ENCODE measurements at regions not wholly inside any gene's neighbourhood (a gene's known extent, or its start where the extent isn't known, plus 50 kb on each side); places are given as distances from the start of the nearest gene placed in this dataset.

DNA sequence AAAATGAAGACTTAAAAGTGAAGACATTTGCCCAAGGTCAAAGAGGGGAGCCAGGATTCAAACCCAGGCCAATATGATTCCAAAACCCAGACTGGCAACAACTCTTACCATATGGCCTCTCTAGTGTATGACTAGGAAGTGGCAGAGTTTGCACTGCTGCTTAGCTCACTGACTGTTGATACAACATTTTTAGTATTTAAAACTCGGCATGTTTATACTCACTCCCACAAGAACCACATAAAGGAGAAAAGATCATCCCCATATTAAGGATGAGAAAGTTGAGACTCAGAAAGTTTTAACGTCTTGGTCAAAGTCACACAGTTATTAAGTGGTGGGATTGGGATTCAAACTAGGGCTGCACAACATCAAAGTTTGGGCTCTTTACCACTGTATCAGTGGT is 81.7 kb downstream of the CCDC34 start:
- H3K4me1 Mint-ChIP-seq (ENCODE audit: low read depth, unreplicated experiment), result no peaks in the 10 kb centered on the region

DNA sequence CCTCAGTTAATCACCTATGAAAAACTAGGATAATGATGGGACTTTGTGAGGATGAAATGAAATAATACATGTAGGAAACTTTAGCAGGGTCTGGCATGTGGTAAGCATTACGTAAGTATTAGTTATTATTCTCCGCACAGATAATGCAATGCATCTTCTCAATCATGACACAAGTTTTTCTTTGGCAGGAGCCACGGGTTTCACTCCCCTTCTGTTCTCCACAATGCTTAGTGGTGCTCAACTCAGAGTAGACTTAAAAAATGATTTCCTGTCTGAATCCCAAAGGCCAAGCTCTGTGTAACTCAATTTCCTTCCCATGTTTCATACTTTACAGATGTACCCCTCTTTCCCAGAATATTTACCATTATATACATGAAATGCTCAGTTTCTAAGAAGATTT is 82.9 kb downstream of the CCDC34 start:
- no peak for DNase-seq
- TF ChIP-seq, protein P1, sequence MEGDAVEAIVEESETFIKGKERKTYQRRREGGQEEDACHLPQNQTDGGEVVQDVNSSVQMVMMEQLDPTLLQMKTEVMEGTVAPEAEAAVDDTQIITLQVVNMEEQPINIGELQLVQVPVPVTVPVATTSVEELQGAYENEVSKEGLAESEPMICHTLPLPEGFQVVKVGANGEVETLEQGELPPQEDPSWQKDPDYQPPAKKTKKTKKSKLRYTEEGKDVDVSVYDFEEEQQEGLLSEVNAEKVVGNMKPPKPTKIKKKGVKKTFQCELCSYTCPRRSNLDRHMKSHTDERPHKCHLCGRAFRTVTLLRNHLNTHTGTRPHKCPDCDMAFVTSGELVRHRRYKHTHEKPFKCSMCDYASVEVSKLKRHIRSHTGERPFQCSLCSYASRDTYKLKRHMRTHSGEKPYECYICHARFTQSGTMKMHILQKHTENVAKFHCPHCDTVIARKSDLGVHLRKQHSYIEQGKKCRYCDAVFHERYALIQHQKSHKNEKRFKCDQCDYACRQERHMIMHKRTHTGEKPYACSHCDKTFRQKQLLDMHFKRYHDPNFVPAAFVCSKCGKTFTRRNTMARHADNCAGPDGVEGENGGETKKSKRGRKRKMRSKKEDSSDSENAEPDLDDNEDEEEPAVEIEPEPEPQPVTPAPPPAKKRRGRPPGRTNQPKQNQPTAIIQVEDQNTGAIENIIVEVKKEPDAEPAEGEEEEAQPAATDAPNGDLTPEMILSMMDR (IDR thresholded peaks at IDR 0.05; ENCODE audit: partially characterized antibody, unreplicated experiment), result no peak
- Mint-ChIP-seq H3K9me3 (ENCODE audit: unreplicated experiment) (no peaks in the 10 kb centered on the region), H3K4me1 (ENCODE audit: low read depth, unreplicated experiment) (no peaks in the 10 kb centered on the region), H3K27me3 (ENCODE audit: unreplicated experiment) (no peaks in the 10 kb centered on the region), H3K27ac (ENCODE audit: unreplicated experiment) (no peak overlapping the region), H3K4me3 (ENCODE audit: unreplicated experiment) (no peak overlapping the region), H3K36me3 (ENCODE audit: unreplicated experiment) (no peaks in the 10 kb centered on the region)

More for the DNA sequence above, 81.7 kb downstream of the CCDC34 start:
- no peaks in the 10 kb centered on the region for H3K27me3 Mint-ChIP-seq (ENCODE audit: unreplicated experiment)
- no peak for DNase-seq
- H3K36me3 Mint-ChIP-seq (ENCODE audit: unreplicated experiment), result no peaks in the 10 kb centered on the region
- TF ChIP-seq, protein P1 (IDR thresholded peaks at IDR 0.05; ENCODE audit: partially characterized antibody, unreplicated experiment), result no peak
- H3K27ac Mint-ChIP-seq (ENCODE audit: unreplicated experiment), result no peak overlapping the region
- no peak overlapping the region for H3K4me3 Mint-ChIP-seq (ENCODE audit: unreplicated experiment)
- H3K9me3 Mint-ChIP-seq (ENCODE audit: unreplicated experiment), result peaks cover 1% of the 10 kb centered on the region

DNA sequence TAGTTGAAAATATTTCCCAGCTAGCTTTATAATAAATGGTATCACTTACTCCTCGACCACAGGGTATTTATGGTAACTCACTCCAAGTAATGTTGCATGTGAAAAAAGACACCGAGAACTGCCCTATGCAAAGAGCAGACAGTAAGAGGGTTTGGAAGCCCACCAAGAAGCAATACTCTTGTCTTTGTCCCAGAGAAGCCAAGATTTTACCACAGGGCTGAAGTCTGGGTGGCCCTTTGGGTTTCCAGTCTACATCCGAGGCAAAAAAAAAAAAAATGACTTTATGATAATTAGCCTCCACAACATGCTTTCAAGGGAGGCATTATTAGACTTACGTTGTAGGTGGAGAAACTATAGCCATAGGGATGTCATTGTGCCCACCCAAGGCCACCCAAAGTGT is 83.6 kb downstream of the CCDC34 start:
- no peak overlapping the region for H3K27ac Mint-ChIP-seq (ENCODE audit: unreplicated experiment)
- H3K36me3 Mint-ChIP-seq (ENCODE audit: unreplicated experiment), result no peaks in the 10 kb centered on the region
- H3K27me3 Mint-ChIP-seq (ENCODE audit: unreplicated experiment), result no peaks in the 10 kb centered on the region
- DNase-seq, result no peak
- no peaks in the 10 kb centered on the region for H3K4me1 Mint-ChIP-seq (ENCODE audit: low read depth, unreplicated experiment)
- TF ChIP-seq, protein P1 (IDR thresholded peaks at IDR 0.05; ENCODE audit: partially characterized antibody, unreplicated experiment), result no peak
- H3K4me3 Mint-ChIP-seq (ENCODE audit: unreplicated experiment), result no peak overlapping the region
- no peaks in the 10 kb centered on the region for H3K9me3 Mint-ChIP-seq (ENCODE audit: unreplicated experiment)

DNA sequence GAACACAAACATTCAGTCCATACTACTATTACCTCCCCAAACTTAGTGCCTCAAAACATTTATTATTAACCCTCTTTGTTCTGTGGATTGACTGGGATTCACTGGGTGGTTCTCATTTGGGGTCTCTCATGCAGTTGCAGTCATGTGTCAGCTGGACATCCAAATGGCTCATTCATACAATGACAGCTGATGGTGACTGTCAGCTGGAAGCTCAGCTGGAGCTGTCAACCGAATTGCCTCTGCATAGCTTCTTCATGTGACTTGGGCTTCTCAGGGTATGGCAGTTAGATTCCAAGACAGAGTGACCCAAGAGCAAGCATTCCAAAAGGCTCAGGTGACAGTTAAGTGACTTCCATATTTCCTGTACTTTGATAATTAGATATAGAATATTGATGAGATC is 85.2 kb downstream of the CCDC34 start:
- no peak for DNase-seq
- H3K27me3 Mint-ChIP-seq (ENCODE audit: unreplicated experiment), result no peaks in the 10 kb centered on the region
- no peaks in the 10 kb centered on the region for H3K36me3 Mint-ChIP-seq (ENCODE audit: unreplicated experiment)
- no peaks in the 10 kb centered on the region for H3K4me1 Mint-ChIP-seq (ENCODE audit: low read depth, unreplicated experiment)
- TF ChIP-seq, protein P1 (IDR thresholded peaks at IDR 0.05; ENCODE audit: partially characterized antibody, unreplicated experiment), result no peak
- H3K9me3 Mint-ChIP-seq (ENCODE audit: unreplicated experiment), result no peaks in the 10 kb centered on the region
- H3K4me3 Mint-ChIP-seq (ENCODE audit: unreplicated experiment), result no peak overlapping the region
- H3K27ac Mint-ChIP-seq (ENCODE audit: unreplicated experiment), result no peak overlapping the region

DNA sequence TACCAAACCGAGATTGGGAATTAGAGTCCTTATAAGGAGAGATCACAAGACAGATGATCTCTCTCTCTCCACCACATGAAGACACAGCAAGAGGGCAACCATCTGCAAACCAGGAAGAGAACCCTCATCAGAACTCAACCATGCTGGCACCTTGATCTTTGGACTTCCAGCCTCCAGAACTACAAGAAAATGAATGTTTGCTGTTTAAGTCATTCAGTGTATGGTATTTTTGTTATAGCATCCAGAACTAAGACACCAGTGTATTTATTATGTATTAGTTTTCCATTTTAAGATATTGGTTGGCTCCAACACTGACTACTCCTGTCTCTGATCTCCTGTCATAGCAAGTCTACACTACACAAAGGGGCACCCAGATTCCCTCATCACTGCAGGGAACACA is 86.9 kb downstream of the CCDC34 start:
- Mint-ChIP-seq H3K27me3 (ENCODE audit: unreplicated experiment) (no peaks in the 10 kb centered on the region), H3K4me3 (ENCODE audit: unreplicated experiment) (no peak overlapping the region), H3K27ac (ENCODE audit: unreplicated experiment) (no peak overlapping the region), H3K9me3 (ENCODE audit: unreplicated experiment) (peaks cover 1% of the 10 kb centered on the region), H3K36me3 (ENCODE audit: unreplicated experiment) (no peaks in the 10 kb centered on the region), H3K4me1 (ENCODE audit: low read depth, unreplicated experiment) (no peaks in the 10 kb centered on the region)
- TF ChIP-seq, protein P1 (IDR thresholded peaks at IDR 0.05; ENCODE audit: partially characterized antibody, unreplicated experiment), result no peak
- DNase-seq, result no peak
